Thyroid gland (tissue), 4 donors: ENCODE measurements at regions not wholly inside any gene's neighbourhood (a gene's known extent, or its start where the extent isn't known, plus 50 kb on each side); places are given as distances from the start of the nearest gene placed in this dataset.

ENCODE experiments used
- CTCF ChIP-seq, 6 experiments: fragments of 200-600 bp in 3 of 6; fragments of 450-650 bp in 3 of 6; sonication (generic) in 3 of 6; IDR thresholded peaks; one replicate each; pipeline ENCODE4 v1.5.1; 2016 to 2019; ENCODE audit warnings: antibody characterized with exemption in 6 of 6, mild to moderate bottlenecking in 2 of 6, inconsistent platforms in 1 of 6, moderate library complexity in 1 of 6
- POLR2A ChIP-seq, 2 donors: fragments of 450-650 bp; IDR thresholded peaks; one replicate each; pipeline ENCODE4 v1.6.1; 2017; ENCODE audit warnings: antibody characterized with exemption in 2 of 2, mild to moderate bottlenecking in 2 of 2, moderate library complexity in 1 of 2

- TF ChIP-seq CTCF (IDR thresholded peaks at IDR 0.05) (no peak), POLR2A (IDR thresholded peaks at IDR 0.05) (no peak)
These were observed 118.5 kb upstream of the HDAC4 start for GRCh38 chr2:239519089-239519920.
